Hepatocyte (in vitro differentiated cells): ENCODE measurements at regions not wholly inside any gene's neighbourhood (a gene's known extent, or its start where the extent isn't known, plus 50 kb on each side); places are given as distances from the start of the nearest gene placed in this dataset. TPM values are rescaled to one million over a fixed set of nuclear protein-coding genes. Genes with fewer than 3 reads are reported as not detected.
"Not testable (repeated sequence)": the region's sequence is repeated elsewhere in the genome, so short reads cannot be mapped to it uniquely, and the experiment has no call there.

Experiments
- DNase-seq: peaks from one replicate; pipeline ENCODE4 v3.0.0-alpha.2; 2016; ENCODE audit warnings: low spot score
- H2AFZ ChIP-seq: fragments of 200-600 bp; sonication (generic); 2 replicates; pipeline ENCODE4 v1.6.0; 2016; ENCODE audit warnings: antibody characterized with exemption, mild to moderate bottlenecking
- H3K27ac ChIP-seq: fragments of 200-600 bp; sonication (generic); 2 replicates; pipeline ENCODE4 v1.5.1; 2016; ENCODE audit warnings: mild to moderate bottlenecking
- H3K27me3 ChIP-seq: fragments of 200-600 bp; sonication (generic); 2 replicates; pipeline ENCODE4 v1.6.1; 2016
- H3K36me3 ChIP-seq: fragments of 200-600 bp; sonication (generic); replicated peaks from 2 replicates; pipeline ENCODE4 v1.5.1; 2016; ENCODE audit warnings: low read depth; ENCODE audit not compliant: insufficient read depth
- H3K4me1 ChIP-seq: fragments of 200-600 bp; sonication (generic); 2 replicates; pipeline ENCODE4 v1.5.1; 2016; ENCODE audit warnings: mild to moderate bottlenecking, moderate library complexity; ENCODE audit not compliant: insufficient read depth
- H3K4me2 ChIP-seq: fragments of 200-600 bp; sonication (generic); 2 replicates; pipeline ENCODE4 v1.6.0; 2016
- H3K4me3 ChIP-seq: fragments of 200-600 bp; sonication (generic); 2 replicates; pipeline ENCODE4 v1.5.1; 2016; ENCODE audit warnings: mild to moderate bottlenecking
- H3K79me2 ChIP-seq: fragments of 200-600 bp; sonication (generic); 2 replicates; pipeline ENCODE4 v1.6.0; 2017; ENCODE audit warnings: mild to moderate bottlenecking
- H3K9me2 ChIP-seq: fragments of 200-600 bp; sonication (generic); replicated peaks from 2 replicates; pipeline ENCODE4 v1.6.0; 2017; ENCODE audit warnings: mild to moderate bottlenecking; ENCODE audit not compliant: insufficient read depth
- H3K9me3 ChIP-seq: fragments of 200-600 bp; sonication (generic); 2 replicates; pipeline ENCODE4 v1.5.1; 2016; ENCODE audit warnings: low read depth, mild to moderate bottlenecking
- H4K20me1 ChIP-seq: fragments of 200-600 bp; sonication (generic); 2 replicates; pipeline ENCODE4 v1.6.0; 2016; ENCODE audit warnings: mild to moderate bottlenecking; ENCODE audit not compliant: insufficient read depth, poor library complexity, severe bottlenecking
- CTCF ChIP-seq: fragments of 200-600 bp; sonication (generic); IDR thresholded peaks from 2 replicates; pipeline ENCODE4 v1.5.1; 2016; ENCODE audit warnings: antibody characterized with exemption, mild to moderate bottlenecking; ENCODE audit not compliant: poor library complexity
- EZH2 ChIP-seq: fragments of 200-600 bp; sonication (generic); IDR thresholded peaks from 2 replicates; pipeline ENCODE4 v1.6.1; 2016; ENCODE audit warnings: antibody characterized with exemption, mild to moderate bottlenecking, borderline replicate concordance
- EZH2phosphoT487 ChIP-seq: fragments of 200-600 bp; sonication (generic); IDR thresholded peaks from one replicate; pipeline ENCODE4 v1.6.1; 2018; ENCODE audit warnings: antibody characterized with exemption, mild to moderate bottlenecking, low read depth, moderate library complexity; ENCODE audit not compliant: unreplicated experiment, severe bottlenecking
- WGBS: methylation state at CpG from one replicate; pipeline ENCODE4 v1.1.6; 2016; ENCODE audit warnings: low lambda C conversion rate; ENCODE audit errors: missing lambda C conversion rate; 5-methylcytosine and 5-hydroxymethylcytosine counted together
- small RNA-seq: library from RNA; depleted of rRNA; stranded (forward); fragments of <200 nt; gene quantifications from one replicate; pipeline ENCODE3, GENCODE V24; 2014

- Histone ChIP-seq H3K79me2 (no peaks in the 10 kb centered on the region), H3K9me2 (no peaks in the 10 kb centered on the region), H3K27me3 (peaks cover 3% of the 10 kb centered on the region), H4K20me1 (no peaks in the 10 kb centered on the region), H3K9me3 (no peaks in the 10 kb centered on the region), H3K4me1 (no peaks in the 10 kb centered on the region), H3K4me3 (no peak overlapping the region), H3K4me2 (no peak overlapping the region), H2AFZ (no peak overlapping the region), H3K36me3 (no peaks in the 10 kb centered on the region), H3K27ac (no peak overlapping the region)
- no peak for DNase-seq
- TF ChIP-seq EZH2 (no peak), EZH2phosphoT487 (no peak), CTCF (no peak)
- WGBS = 91% methylated on average over 17 of the region's 17 CpGs
Measured at GRCh38 chr6:27531772-27532459, 59.0 kb upstream of the ZNF184 start.

- H3K4me1 ChIP-seq, H3K9me2 ChIP-seq, H2AFZ ChIP-seq, H4K20me1 ChIP-seq, H3K27me3 ChIP-seq, H3K4me2 ChIP-seq, H3K27ac ChIP-seq, H3K79me2 ChIP-seq, H3K4me3 ChIP-seq, H3K36me3 ChIP-seq, H3K9me3 ChIP-seq, DNase-seq: not testable (repeated sequence)
- WGBS = 96% methylated on average over 12 of the region's 24 CpGs
Measured at GRCh38 chr6:27529796-27530195, 56.9 kb upstream of the ZNF184 start.

GRCh38 chr6:27528714-27529113 is 55.8 kb upstream of the ZNF184 start:
- Histone ChIP-seq H3K27me3 (peaks cover 3% of the 10 kb centered on the region), H2AFZ (no peak overlapping the region), H3K36me3 (no peaks in the 10 kb centered on the region), H3K27ac (no peak overlapping the region), H4K20me1 (no peaks in the 10 kb centered on the region), H3K79me2 (no peaks in the 10 kb centered on the region), H3K4me2 (no peak overlapping the region), H3K4me1 (no peaks in the 10 kb centered on the region), H3K9me2 (no peaks in the 10 kb centered on the region), H3K4me3 (no peak overlapping the region), H3K9me3 (no peaks in the 10 kb centered on the region)
- no peak for DNase-seq
- TF ChIP-seq EZH2 = no peak
- TF ChIP-seq CTCF = no peak
- TF ChIP-seq EZH2phosphoT487 = no peak

Small RNA genes in the stretch of these regions (small RNA-seq; reads per million reads assigned to genes)
- gene AL031229.1 (not detected), gene HIST1H4PS1 (0.09 reads per million), gene RNU6-471P (not detected)
